DMS153 treated with DMSO at 0.1 percent for 48 hours (cell line): ENCODE measurements at regions not wholly inside any gene's neighbourhood (a gene's known extent, or its start where the extent isn't known, plus 50 kb on each side); places are given as distances from the start of the nearest gene placed in this dataset.

Experiments
- DNase-seq: peaks from one replicate; lab custom pipeline; 2025; ENCODE audit not compliant: unreplicated experiment; lab: John Stamatoyannopoulos, UW

DNA sequence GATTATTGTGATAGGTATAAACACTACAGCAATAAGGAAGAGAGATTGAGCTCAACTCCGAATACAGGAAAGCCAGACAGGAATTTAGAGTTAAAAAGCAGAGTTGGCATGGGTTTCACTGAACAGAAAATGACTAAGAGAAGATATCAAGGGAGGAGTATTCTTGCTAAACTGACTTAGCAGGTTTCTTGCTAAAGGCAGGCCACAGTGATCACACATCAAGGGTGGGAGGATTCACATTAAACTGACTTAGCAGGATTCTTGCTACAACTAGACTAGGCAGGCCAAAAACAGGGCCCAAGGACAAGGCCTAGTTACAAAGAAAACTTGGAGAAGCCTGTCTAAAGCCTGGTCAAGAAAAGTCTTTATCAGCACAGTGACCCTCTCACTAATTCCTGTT lies 195.1 kb downstream of the MAGEB5 start:
- no peak for DNase-seq

DNA sequence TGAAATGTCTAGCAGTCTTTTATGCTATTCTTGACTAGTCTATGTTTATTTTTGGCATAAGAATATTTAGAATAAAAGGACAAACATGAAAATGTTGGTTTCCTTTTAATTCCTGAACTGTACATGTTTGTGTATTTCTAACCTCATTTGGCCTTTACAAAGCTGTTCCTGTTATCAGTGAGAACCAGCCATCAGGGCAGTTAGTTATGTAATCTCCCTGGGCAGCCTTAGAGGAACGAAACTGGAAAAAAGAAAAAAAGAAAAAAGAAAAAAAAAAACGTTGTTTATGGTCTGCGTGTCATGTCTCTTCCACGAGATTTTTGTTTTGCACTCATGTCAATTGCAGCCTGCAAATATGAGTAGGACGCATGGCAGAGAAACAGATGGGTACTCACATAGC lies 193.7 kb downstream of the MAGEB5 start:
- no peak for DNase-seq

DNA sequence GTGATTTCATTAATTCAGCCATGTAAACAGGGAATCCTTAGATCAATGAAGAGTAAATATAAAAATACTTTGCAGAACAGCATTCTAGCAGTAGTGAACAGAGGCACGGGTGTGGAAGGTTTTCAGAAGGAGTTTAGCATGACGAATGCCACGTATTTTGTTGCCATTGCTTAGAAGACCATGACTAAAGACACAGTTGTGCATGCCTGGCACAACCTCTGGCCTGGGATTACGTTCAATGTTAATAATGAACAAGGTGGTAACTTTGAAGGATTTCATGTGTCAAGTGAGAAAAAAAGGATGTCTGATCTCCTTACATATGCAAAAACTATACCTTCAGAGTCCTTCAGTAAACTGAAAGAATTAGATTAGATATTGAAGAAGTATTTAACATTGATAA lies 171.9 kb downstream of the MAGEB5 start:
- no peak for DNase-seq

DNA sequence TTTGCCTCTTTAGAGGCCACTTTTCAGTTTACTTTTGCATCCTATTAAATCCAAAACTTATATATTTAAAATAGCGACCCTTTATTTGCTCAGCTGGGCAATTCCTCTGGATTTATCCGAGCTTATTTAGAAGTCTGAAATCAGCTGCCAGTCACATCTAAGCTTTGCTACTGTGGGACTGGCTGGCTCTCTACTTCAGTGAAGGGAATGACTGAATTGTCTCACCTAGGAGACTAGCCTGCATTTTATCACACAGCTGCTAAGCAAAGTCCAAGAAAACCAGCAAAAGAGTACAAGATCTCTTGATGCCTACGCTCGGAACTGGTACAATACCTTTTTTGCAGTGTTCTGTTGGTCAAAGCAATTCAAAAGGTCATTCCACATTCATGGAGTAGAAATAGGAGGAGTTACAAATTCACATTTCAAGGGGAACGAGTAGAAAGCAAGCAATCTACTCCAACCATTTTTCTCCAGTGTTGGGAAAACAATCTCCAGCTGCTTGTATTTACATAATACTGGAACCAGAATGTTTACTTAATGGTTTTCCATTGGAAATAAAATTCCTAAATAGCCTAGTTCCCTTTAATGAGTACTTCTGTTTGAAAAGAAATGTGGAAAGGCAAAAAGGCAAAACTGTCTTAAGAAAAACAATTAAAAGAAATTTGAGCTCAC lies 160.2 kb downstream of the MAGEB5 start:
- no peak for DNase-seq

DNA sequence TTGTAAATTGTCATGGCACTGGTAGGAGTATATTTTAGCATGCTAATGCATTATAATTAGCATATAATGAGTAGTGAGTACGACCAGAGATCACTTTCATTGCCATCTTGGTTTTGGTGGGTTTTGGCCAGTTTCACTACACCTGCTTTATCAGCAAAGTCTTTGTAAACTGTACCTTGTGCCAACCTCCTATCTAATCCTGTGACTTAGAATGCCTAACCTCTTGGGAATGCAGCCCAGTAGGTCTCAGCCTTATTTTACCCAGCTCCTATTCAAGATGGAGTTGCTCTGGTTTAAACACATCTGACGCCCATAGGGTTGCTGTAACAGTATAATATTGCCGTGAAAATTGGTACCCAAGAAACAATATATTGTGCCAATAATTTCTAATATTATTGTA lies 159.4 kb downstream of the MAGEB5 start:
- no peak for DNase-seq

DNA sequence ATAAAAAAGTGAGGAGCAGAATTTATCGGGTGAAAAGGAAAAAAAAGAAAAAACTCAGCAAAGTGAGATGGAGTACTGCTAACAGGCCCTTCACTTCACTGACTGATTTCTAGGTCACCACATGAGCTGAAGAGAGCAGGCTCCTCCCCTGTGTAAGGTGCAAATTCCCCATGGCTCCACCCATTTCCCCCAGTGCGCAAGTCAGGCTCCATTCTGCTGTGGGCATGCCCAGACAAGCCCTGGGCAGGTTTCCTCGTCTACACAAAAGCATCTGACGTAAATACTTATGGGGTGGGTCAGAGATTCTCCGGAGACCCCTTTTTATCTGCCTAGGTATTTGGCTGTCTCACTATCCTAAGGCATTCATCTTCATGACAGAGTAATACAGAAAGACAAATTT lies 157.9 kb downstream of the MAGEB5 start:
- DNase-seq: no peak

DNA sequence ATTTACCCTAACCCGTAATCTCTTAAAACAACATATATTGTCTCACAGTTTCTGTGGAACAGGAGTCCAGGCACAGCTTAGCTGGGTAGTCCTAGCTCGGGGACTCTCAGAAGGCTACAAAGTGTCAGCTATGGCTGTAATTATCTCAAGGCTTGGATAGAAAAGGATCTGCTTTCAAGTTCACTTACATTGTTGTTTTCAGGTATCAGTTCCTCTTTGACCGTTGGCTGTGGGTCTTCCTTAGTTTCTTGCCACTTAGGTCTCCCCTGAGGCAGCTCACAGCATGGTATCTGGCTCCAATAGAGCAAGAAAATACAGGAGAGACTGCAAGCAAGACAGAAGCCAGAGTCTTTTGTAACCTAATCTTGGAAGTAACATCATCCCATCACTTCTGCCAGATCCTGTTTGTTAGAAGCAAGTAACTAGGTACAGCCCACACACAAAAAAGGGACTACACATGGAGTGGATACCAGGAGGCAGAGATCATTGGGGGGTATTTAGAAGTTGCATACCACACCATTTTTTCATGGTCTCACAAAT lies 137.0 kb downstream of the MAGEB5 start:
- DNase-seq: no peak

DNA sequence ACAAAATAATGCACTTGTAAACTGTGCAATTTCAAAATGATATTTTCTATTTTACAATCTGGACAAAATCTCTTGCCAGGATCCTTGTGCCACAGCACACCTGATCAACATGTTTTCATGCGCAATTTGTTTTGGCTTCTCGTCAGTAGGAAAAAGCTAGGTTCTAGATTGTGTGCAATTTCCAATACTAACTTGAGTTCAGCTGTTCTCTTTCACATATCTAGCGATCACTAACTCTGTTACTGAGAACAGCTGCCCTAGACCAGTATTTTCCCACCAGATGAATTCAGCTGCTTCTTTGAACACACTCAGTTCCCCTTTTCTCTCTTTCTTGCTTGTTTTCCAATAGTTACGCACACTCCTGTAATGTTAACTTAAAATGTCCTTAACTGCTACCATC lies 131.2 kb downstream of the MAGEB5 start:
- DNase-seq: no peak

DNA sequence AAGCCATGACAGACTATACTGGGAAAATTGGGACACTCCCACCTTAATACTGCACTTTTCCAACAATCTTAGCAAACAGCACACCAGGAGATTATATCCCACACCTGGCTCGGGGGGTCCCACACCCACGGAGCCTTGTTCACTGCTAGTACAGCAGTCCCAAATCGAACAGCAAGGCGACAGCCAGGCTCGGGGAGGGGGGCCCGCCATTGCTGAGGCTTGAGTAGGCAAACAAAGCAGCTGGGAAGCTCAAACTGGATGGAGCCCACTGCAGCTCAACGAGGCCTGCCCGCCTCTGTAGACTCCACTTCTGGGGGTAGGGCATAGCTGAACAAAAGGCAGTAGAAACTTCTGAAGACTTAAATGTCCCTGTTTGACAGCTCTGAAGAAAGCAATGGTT lies 118.3 kb downstream of the MAGEB5 start:
- no peak for DNase-seq

DNA sequence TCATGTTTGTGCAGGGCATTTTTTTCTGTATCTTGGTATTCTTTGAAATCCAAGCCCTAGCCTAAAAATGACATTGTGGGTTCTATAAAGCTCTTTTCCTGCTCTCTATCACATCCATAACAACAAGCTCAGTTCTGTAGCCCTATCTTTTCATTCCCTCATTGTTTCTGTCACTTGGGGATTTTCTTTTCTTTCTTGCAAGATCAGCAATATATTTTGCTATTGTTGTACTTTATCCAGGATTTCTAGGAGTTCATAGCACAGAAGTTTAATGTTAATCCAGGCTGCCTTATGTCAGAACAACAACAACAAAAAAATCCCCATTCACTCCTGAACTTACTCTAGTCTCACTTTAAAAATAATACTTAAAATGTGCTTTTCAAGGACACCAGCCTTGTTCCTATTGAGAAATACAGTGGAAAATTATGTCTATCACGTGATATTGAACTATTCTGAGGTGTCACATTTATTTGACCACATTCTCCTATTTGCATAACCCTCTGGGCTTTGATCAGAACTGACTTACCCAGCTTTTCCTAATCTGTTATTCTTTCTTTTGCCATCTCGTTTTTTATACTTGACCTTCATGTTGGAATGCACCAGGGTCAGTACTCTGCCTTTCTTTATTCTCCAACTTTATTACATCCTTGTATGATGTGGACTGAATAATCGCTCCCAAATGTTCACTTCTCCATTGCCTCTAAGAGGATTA lies 112.8 kb downstream of the MAGEB5 start:
- no peak for DNase-seq

DNA sequence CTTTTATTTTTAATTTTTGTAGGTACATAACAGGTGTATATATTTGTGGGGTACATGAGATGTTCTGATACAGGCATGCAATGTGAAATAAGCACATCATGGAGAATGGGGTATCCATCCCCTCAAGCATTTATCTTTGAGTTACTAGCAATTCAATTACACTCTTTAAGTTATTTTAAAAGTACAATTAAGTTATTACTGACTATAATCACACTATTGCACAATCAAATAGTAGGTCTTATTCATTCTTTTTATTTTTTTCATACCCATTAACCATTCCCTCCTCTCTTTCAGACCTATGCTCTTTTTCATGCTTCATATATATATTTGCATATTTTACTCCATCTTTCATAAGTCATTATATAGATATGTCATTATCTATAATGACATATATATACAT lies 93.3 kb downstream of the MAGEB5 start:
- DNase-seq: no peak

DNA sequence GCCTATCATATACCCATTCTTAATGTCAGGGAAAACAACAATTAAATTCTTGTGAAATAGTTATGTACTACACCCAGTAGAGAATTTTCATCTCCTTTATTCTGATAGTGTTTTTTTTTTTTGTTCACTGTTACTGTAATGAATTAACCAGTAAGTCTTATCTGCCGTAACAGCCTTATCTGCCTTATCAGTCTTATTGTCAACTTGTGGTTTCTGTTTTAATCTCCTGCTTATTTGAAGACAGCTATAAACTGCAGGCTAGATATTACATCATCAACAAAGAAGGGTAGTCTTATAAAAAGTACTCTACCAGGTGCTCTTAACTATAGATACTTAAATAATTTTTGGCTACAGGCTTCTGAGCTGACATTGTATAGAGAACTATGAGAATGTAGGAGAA lies 79.5 kb downstream of the MAGEB5 start:
- DNase-seq: no peak

DNA sequence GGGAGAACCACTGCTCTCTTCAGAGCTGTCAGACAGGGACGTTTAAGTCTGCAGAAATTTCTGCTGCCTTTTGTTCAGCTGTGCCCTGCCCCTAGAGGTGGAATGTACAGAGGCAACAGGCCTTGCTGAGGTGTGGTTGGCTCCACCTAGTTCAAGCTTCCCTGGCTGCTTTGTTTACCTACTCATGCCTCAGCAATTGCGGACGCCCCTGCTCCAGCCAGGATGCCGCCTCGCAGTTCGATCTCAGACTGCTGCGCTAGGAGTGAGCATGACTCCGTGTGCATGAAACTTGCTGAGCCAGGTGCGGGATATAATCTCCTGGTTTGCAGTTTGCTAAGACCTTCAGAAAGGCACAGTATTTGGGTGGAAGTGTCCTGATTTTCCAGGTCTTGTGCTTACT lies 70.9 kb downstream of the MAGEB5 start:
- DNase-seq: no peak
